ENCODE measurements at regions not wholly inside any gene's neighbourhood (a gene's known extent, or its start where the extent isn't known, plus 50 kb on each side); places are given as distances from the start of the nearest gene placed in this dataset.
"Not testable (repeated sequence)": the region's sequence is repeated elsewhere in the genome, so short reads cannot be mapped to it uniquely, and the experiment has no call there.

- DNase-seq (ENCODE audit: low spot score) = not testable (repeated sequence)
These were observed 215.0 kb downstream of the STIM2 start for GRCh38 chr4:27075603-27076002.

GRCh38 chr4:27078934-27079455, 218.4 kb downstream of the STIM2 start:
- no peak for DNase-seq (ENCODE audit: low spot score)

GRCh38 chr4:27081675-27082586, 221.3 kb downstream of the STIM2 start:
- no peak for DNase-seq (ENCODE audit: low spot score)

- no peak for DNase-seq (ENCODE audit: low spot score)
These were observed 222.1 kb downstream of the STIM2 start for GRCh38 chr4:27082776-27083175.

- peak; percentile 4 for DNase-seq (ENCODE audit: low spot score)
These were observed 224.2 kb downstream of the STIM2 start for GRCh38 chr4:27084685-27085361.

- no peak for DNase-seq (ENCODE audit: low spot score)
These were observed 224.8 kb downstream of the STIM2 start for GRCh38 chr4:27085396-27085795.

- no peak for DNase-seq (ENCODE audit: low spot score)
These were observed 226.8 kb downstream of the STIM2 start for GRCh38 chr4:27087306-27088045.

- DNase-seq (ENCODE audit: low spot score) = no peak
These were observed 227.8 kb downstream of the STIM2 start for GRCh38 chr4:27088491-27088890.

GRCh38 chr4:27089186-27089585, 228.5 kb downstream of the STIM2 start:
- no peak for DNase-seq (ENCODE audit: low spot score)

- DNase-seq (ENCODE audit: low spot score) = no peak
These were observed 229.8 kb downstream of the STIM2 start for GRCh38 chr4:27090406-27090805.

- DNase-seq (ENCODE audit: low spot score) = no peak
These were observed 233.6 kb downstream of the STIM2 start for GRCh38 chr4:27094224-27094623.

GRCh38 chr4:27094783-27095182, 234.1 kb downstream of the STIM2 start:
- DNase-seq (ENCODE audit: low spot score) = no peak

- no peak for DNase-seq (ENCODE audit: low spot score)
These were observed 235.6 kb downstream of the STIM2 start for GRCh38 chr4:27096142-27096824.

GRCh38 chr4:27098034-27098433, 237.4 kb downstream of the STIM2 start:
- DNase-seq (ENCODE audit: low spot score) = no peak

- no peak for DNase-seq (ENCODE audit: low spot score)
These were observed 240.1 kb downstream of the STIM2 start for GRCh38 chr4:27100713-27101112.

- DNase-seq (ENCODE audit: low spot score) = no peak
These were observed 240.5 kb downstream of the STIM2 start for GRCh38 chr4:27101126-27101525.

GRCh38 chr4:27101561-27101960, 240.9 kb downstream of the STIM2 start:
- DNase-seq (ENCODE audit: low spot score) = no peak

- no peak for DNase-seq (ENCODE audit: low spot score)
These were observed 251.0 kb downstream of the STIM2 start for GRCh38 chr4:27111627-27112026.

GRCh38 chr4:27112587-27112986, 251.9 kb downstream of the STIM2 start:
- no peak for DNase-seq (ENCODE audit: low spot score)

GRCh38 chr4:27115221-27115620, 254.6 kb downstream of the STIM2 start:
- DNase-seq (ENCODE audit: low spot score) = no peak

- DNase-seq (ENCODE audit: low spot score) = no peak
These were observed 256.8 kb downstream of the STIM2 start for GRCh38 chr4:27117453-27117852.

- DNase-seq (ENCODE audit: low spot score) = no peak
These were observed 258.6 kb downstream of the STIM2 start for GRCh38 chr4:27119239-27119638.

All from kidney capillary endothelial cell (primary cell).